ENCODE measurements at regions not wholly inside any gene's neighbourhood (a gene's known extent, or its start where the extent isn't known, plus 50 kb on each side); places are given as distances from the start of the nearest gene placed in this dataset.

DNA sequence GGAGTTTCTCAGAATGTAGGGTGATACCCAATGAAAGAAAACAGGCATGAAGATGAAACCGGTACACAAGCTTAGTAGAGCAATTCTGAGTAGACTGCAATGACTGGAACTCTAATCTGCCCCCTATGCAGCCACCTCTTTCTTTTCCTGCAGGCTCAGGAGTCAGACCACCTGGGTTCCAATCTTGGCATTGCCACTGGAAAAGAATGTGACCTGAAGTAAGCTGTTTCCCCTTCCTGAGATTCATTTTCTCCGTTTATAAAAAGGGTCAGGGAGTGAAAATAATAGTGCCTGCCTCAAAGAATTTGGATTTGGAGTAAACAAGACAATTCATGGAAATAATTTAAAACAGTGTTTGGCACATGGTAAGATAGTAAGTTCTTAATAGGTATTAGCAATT is 1464.0 kb downstream of the PCDH7 start:
- Mint-ChIP-seq H3K9me3 (ENCODE audit: low read depth, unreplicated experiment) (peaks cover 3% of the 10 kb centered on the region), H3K36me3 (ENCODE audit: insufficient read depth, unreplicated experiment) (no peaks in the 10 kb centered on the region)
- no TSS peak for BruUV-seq (replicated peaks)

DNA sequence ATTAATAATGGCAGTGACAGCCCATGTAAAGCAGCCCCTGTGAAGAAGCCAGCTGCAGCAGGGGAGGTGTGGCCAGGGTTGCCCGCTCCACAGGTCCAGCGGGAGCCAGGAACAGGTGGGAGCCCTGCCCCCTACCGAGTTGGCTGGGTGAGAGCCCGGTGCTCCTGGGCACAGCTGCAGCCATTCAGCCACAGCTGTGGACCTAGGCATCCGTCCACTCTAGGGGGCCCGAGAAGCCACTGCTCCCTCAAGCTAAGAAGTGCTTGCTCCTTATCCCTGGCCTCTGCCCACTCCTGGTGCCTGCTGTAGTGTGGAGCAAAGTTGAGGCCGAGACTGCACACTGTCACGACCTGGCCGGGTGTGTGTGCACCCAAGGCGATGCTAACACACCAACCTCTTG is 1469.0 kb downstream of the PCDH7 start:
- no peak overlapping the region for H3K4me3 Mint-ChIP-seq (ENCODE audit: low read depth, unreplicated experiment)
- peaks cover 2% of the 10 kb centered on the region for H3K9me3 Mint-ChIP-seq (ENCODE audit: low read depth, unreplicated experiment)
- H3K4me1 Mint-ChIP-seq (ENCODE audit: low read depth, unreplicated experiment), result no peaks in the 10 kb centered on the region
- no TSS peak for BruUV-seq (replicated peaks)
- no peaks in the 10 kb centered on the region for H3K27me3 Mint-ChIP-seq (ENCODE audit: unreplicated experiment)
- no peaks in the 10 kb centered on the region for H3K36me3 Mint-ChIP-seq (ENCODE audit: insufficient read depth, unreplicated experiment)
- no peak for DNase-seq
- TF ChIP-seq, protein P1, sequence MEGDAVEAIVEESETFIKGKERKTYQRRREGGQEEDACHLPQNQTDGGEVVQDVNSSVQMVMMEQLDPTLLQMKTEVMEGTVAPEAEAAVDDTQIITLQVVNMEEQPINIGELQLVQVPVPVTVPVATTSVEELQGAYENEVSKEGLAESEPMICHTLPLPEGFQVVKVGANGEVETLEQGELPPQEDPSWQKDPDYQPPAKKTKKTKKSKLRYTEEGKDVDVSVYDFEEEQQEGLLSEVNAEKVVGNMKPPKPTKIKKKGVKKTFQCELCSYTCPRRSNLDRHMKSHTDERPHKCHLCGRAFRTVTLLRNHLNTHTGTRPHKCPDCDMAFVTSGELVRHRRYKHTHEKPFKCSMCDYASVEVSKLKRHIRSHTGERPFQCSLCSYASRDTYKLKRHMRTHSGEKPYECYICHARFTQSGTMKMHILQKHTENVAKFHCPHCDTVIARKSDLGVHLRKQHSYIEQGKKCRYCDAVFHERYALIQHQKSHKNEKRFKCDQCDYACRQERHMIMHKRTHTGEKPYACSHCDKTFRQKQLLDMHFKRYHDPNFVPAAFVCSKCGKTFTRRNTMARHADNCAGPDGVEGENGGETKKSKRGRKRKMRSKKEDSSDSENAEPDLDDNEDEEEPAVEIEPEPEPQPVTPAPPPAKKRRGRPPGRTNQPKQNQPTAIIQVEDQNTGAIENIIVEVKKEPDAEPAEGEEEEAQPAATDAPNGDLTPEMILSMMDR (IDR thresholded peaks at IDR 0.05; ENCODE audit: unreplicated experiment), result no peak
- intact Hi-C loops (cut with micrococcal nuclease; ENCODE audit: unreplicated experiment), result no loop called here
- no peak overlapping the region for H3K27ac Mint-ChIP-seq (ENCODE audit: unreplicated experiment)
- CTCF ChIA-PET, result no interaction called here

More for the DNA sequence above, 1464.0 kb downstream of the PCDH7 start:
- no peak overlapping the region for H3K4me3 Mint-ChIP-seq (ENCODE audit: low read depth, unreplicated experiment)
- intact Hi-C loops (cut with micrococcal nuclease; ENCODE audit: unreplicated experiment), result no loop called here
- CTCF ChIA-PET, result no interaction called here
- TF ChIP-seq, protein P1 (IDR thresholded peaks at IDR 0.05; ENCODE audit: unreplicated experiment), result no peak
- no peak overlapping the region for H3K27ac Mint-ChIP-seq (ENCODE audit: unreplicated experiment)
- H3K27me3 Mint-ChIP-seq (ENCODE audit: unreplicated experiment), result no peaks in the 10 kb centered on the region
- no peaks in the 10 kb centered on the region for H3K4me1 Mint-ChIP-seq (ENCODE audit: low read depth, unreplicated experiment)
- no peak for DNase-seq

DNA sequence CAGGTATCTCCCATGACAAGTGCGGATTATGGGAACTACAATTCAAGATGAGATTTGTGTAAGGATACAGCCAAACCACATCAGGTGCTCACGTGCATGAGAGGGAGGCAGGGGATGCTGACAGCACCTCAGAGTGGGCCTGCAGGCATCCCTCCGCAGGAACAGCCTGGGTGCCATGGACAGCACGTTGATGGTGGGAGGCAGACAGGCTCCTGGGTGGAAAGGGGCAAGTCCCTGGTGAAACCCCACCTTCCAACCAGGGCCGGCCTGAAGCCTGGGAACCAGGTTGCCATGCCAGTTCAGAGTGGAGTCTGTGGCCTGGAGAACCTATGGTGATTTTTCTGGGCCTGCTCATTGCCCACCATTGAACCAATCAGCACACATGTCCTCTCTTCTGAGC is 1469.6 kb downstream of the PCDH7 start:
- BruUV-seq (replicated peaks), result no TSS peak
- intact Hi-C loops (cut with micrococcal nuclease; ENCODE audit: unreplicated experiment), result no loop called here
- no peak for DNase-seq
- Mint-ChIP-seq H3K27ac (ENCODE audit: unreplicated experiment) (no peak overlapping the region), H3K36me3 (ENCODE audit: insufficient read depth, unreplicated experiment) (no peaks in the 10 kb centered on the region), H3K4me3 (ENCODE audit: low read depth, unreplicated experiment) (no peak overlapping the region), H3K9me3 (ENCODE audit: low read depth, unreplicated experiment) (peaks cover 2% of the 10 kb centered on the region), H3K27me3 (ENCODE audit: unreplicated experiment) (no peaks in the 10 kb centered on the region), H3K4me1 (ENCODE audit: low read depth, unreplicated experiment) (no peaks in the 10 kb centered on the region)
- TF ChIP-seq, protein P1 (IDR thresholded peaks at IDR 0.05; ENCODE audit: unreplicated experiment), result no peak
- CTCF ChIA-PET, result no interaction called here

DNA sequence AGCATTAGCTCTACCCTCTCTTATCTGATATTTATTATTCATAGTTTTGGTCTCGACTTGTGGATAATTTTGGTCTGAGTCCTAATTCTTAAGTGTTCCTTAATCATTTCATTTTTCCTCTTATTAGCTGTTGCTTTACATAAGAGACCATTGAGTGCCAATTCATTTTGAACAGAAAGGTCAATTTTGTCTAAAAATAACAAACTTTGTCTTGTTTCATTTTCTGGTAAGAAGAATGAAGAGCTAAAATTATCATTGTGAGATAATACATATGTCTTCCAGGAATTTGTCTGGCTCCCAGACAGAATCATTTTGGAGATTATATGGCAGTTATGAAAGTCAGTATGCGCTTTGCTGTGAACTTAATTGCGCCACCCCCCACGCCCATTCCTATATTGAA is 1471.8 kb downstream of the PCDH7 start:
- TF ChIP-seq, protein P1 (IDR thresholded peaks at IDR 0.05; ENCODE audit: unreplicated experiment), result no peak
- no peaks in the 10 kb centered on the region for H3K27me3 Mint-ChIP-seq (ENCODE audit: unreplicated experiment)
- no peak overlapping the region for H3K27ac Mint-ChIP-seq (ENCODE audit: unreplicated experiment)
- no peak overlapping the region for H3K4me3 Mint-ChIP-seq (ENCODE audit: low read depth, unreplicated experiment)
- intact Hi-C loops (cut with micrococcal nuclease; ENCODE audit: unreplicated experiment), result no loop called here
- H3K9me3 Mint-ChIP-seq (ENCODE audit: low read depth, unreplicated experiment), result peaks cover 2% of the 10 kb centered on the region
- no peaks in the 10 kb centered on the region for H3K4me1 Mint-ChIP-seq (ENCODE audit: low read depth, unreplicated experiment)
- DNase-seq, result no peak
- CTCF ChIA-PET, result no interaction called here
- BruUV-seq (replicated peaks), result no TSS peak
- H3K36me3 Mint-ChIP-seq (ENCODE audit: insufficient read depth, unreplicated experiment), result no peaks in the 10 kb centered on the region

DNA sequence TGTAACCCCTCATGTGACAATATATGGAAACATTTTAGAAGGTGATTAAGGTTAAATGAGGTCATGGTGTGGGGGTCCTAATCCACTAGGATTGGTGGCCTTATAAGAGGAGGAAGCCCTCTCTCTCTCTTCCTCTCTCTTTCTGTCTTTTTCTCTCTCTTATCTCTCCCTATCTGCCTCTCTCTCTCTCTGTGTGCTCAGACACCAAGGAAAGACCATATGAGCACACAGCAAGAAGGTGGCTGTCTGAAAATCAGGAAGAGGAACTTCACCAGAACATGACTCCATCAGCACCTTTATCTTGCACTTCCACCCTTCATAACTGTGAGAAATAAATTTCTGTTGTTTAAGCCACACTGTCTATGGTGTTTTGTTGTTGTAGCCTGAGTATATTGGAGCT is 1472.2 kb downstream of the PCDH7 start:
- Mint-ChIP-seq H3K27ac (ENCODE audit: unreplicated experiment) (no peak overlapping the region), H3K36me3 (ENCODE audit: insufficient read depth, unreplicated experiment) (no peaks in the 10 kb centered on the region), H3K27me3 (ENCODE audit: unreplicated experiment) (no peaks in the 10 kb centered on the region), H3K4me3 (ENCODE audit: low read depth, unreplicated experiment) (no peak overlapping the region), H3K4me1 (ENCODE audit: low read depth, unreplicated experiment) (no peaks in the 10 kb centered on the region), H3K9me3 (ENCODE audit: low read depth, unreplicated experiment) (peaks cover 2% of the 10 kb centered on the region)
- no peak for DNase-seq
- BruUV-seq (replicated peaks), result no TSS peak
- intact Hi-C loops (cut with micrococcal nuclease; ENCODE audit: unreplicated experiment), result no loop called here
- TF ChIP-seq, protein P1 (IDR thresholded peaks at IDR 0.05; ENCODE audit: unreplicated experiment), result no peak
- CTCF ChIA-PET, result no interaction called here

Data from Calu3 (cell line).